SJCRH30 (cell line): ENCODE measurements at regions not wholly inside any gene's neighbourhood (a gene's known extent, or its start where the extent isn't known, plus 50 kb on each side); places are given as distances from the start of the nearest gene placed in this dataset.

Source experiments
- DNase-seq, 2 experiments: peaks; one replicate each; pipeline ENCODE4 v3.0.0-alpha.2; 2015 to 2020
- H3K27ac ChIP-seq: fragments of 250-450 bp; sonication (Bioruptor Pico); 2 replicates; pipeline ENCODE4 v1.5.1; 2020; ENCODE audit warnings: mild to moderate bottlenecking, moderate library complexity
- H3K27me3 ChIP-seq: fragments of 250-450 bp; sonication (Bioruptor Pico); 2 replicates; pipeline ENCODE4 v1.5.1; 2020; ENCODE audit warnings: mild to moderate bottlenecking, moderate library complexity
- H3K36me3 ChIP-seq: fragments of 250-450 bp; sonication (Bioruptor Pico); 2 replicates; pipeline ENCODE4 v1.5.1; 2020; ENCODE audit warnings: mild to moderate bottlenecking, moderate library complexity
- H3K4me1 ChIP-seq: fragments of 250-450 bp; sonication (Bioruptor Pico); 2 replicates; pipeline ENCODE4 v1.5.1; 2020; ENCODE audit warnings: mild to moderate bottlenecking, moderate library complexity
- H3K4me3 ChIP-seq: fragments of 250-450 bp; sonication (Bioruptor Pico); 2 replicates; pipeline ENCODE4 v1.5.1; 2020; ENCODE audit warnings: mild to moderate bottlenecking, moderate library complexity
- H3K9me3 ChIP-seq: fragments of 250-450 bp; sonication (Bioruptor Pico); replicated peaks from 2 replicates; pipeline ENCODE4 v1.5.1; 2020; ENCODE audit warnings: mild to moderate bottlenecking, moderate library complexity

DNA sequence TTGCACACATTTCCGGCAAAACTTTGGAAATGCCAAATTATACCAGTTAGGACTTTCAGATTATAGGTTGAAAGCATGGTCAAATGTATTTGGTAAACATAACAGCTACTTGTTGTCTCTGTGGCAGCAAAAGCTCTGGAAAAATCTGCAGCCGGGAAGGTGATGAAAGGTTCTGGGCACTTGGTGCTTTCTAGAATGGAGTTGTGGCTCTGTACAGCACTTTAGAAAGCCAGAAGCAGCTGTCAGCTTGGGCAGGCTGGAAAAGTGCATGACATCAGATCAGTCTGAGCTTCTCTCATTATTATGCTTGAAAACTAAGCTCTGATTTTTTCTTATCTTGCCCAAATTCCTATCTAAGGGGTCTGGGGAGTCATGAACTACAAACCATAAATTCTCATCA, 118.6 kb upstream of the MAST4 start:
- DNase-seq = no peak
- Histone ChIP-seq H3K4me1 (no peaks in the 10 kb centered on the region), H3K27me3 (no peaks in the 10 kb centered on the region), H3K4me3 (no peak overlapping the region), H3K36me3 (no peaks in the 10 kb centered on the region), H3K9me3 (no peaks in the 10 kb centered on the region), H3K27ac (no peak overlapping the region)

GRCh38 chr5:66494437-66494836, 101.8 kb upstream of the MAST4 start:
- H3K9me3 ChIP-seq = no peaks in the 10 kb centered on the region
- no peaks in the 10 kb centered on the region for H3K27me3 ChIP-seq
- H3K4me3 ChIP-seq = no peak overlapping the region
- no peaks in the 10 kb centered on the region for H3K36me3 ChIP-seq
- H3K27ac ChIP-seq = no peak overlapping the region
- H3K4me1 ChIP-seq = no peaks in the 10 kb centered on the region
- DNase-seq = no peak

DNA sequence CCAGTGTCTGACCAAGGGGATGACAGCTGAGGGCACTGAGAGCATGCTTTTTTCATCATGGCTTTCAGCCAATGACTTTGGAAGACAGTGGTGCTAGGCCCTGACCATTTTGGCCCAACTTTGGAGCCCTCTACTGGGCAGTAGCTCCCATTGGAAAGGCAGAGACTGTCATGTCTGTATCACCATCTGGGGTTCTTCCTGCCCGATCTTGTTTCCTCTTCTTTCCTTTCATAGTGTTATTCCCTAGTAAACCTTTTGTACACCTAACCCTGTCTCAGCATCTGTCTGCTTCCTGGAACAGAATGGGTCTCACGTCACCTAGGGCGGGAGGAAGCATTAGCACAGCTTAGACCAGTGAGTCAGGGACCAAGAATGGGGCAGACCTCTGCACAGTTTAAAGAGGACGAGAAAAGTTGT, 97.4 kb upstream of the MAST4 start:
- no peaks in the 10 kb centered on the region for H3K27me3 ChIP-seq
- no peaks in the 10 kb centered on the region for H3K9me3 ChIP-seq
- H3K4me3 ChIP-seq = no peak overlapping the region
- H3K4me1 ChIP-seq = no peaks in the 10 kb centered on the region
- H3K27ac ChIP-seq = no peak overlapping the region
- peak; percentile 41 to 64 for DNase-seq
- no peaks in the 10 kb centered on the region for H3K36me3 ChIP-seq

- H3K36me3 ChIP-seq = no peaks in the 10 kb centered on the region
- H3K9me3 ChIP-seq = no peaks in the 10 kb centered on the region
- no peaks in the 10 kb centered on the region for H3K27me3 ChIP-seq
- no peaks in the 10 kb centered on the region for H3K4me1 ChIP-seq
- no peak overlapping the region for H3K27ac ChIP-seq
- DNase-seq = no peak
- no peak overlapping the region for H3K4me3 ChIP-seq
Observed at GRCh38 chr5:66503203-66503789, 92.9 kb upstream of the MAST4 start.

DNA sequence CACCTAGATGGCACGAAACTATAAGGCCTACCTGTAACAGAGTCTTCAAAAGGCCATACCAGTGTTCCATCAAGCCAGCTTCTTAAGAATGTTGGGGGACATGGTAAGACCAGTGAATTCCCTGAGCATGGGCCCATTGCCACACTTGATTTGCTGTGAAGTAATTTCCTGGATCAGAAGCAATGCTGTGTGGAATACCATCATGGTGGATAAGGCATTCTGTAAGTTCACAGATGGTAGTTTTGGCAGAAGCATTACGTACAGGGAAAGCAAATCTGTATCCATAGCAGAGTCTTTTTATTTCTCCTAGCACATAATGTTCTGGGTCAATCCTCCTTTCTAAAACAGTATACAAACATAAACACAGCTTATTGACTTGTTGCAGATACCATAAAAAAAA, 89.1 kb upstream of the MAST4 start:
- DNase-seq = no peak
- no peaks in the 10 kb centered on the region for H3K4me1 ChIP-seq
- no peaks in the 10 kb centered on the region for H3K27me3 ChIP-seq
- H3K4me3 ChIP-seq = no peak overlapping the region
- H3K36me3 ChIP-seq = no peaks in the 10 kb centered on the region
- H3K9me3 ChIP-seq = no peaks in the 10 kb centered on the region
- H3K27ac ChIP-seq = no peak overlapping the region

DNA sequence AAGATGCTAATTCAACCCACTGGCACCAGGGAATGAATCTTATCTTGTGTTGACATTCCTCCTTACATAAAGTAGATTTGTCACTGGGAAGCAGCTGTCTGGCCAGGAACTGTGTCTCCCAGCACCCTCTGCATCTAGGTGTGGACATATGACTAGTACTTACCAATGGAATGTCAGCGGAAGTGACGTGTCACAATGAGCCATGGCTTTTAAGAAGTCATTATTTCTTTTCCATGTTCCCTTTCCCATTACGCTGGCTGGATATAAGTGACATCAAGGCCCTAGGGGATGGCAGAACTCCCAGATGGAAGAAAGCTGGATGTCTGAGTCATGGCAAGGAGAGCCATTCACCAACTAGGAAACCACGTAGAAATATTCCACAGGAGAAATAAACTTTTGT, 84.7 kb upstream of the MAST4 start:
- no peak for DNase-seq
- H3K9me3 ChIP-seq = no peaks in the 10 kb centered on the region
- H3K36me3 ChIP-seq = no peaks in the 10 kb centered on the region
- no peak overlapping the region for H3K4me3 ChIP-seq
- H3K27ac ChIP-seq = no peak overlapping the region
- no peaks in the 10 kb centered on the region for H3K4me1 ChIP-seq
- H3K27me3 ChIP-seq = no peaks in the 10 kb centered on the region

DNA sequence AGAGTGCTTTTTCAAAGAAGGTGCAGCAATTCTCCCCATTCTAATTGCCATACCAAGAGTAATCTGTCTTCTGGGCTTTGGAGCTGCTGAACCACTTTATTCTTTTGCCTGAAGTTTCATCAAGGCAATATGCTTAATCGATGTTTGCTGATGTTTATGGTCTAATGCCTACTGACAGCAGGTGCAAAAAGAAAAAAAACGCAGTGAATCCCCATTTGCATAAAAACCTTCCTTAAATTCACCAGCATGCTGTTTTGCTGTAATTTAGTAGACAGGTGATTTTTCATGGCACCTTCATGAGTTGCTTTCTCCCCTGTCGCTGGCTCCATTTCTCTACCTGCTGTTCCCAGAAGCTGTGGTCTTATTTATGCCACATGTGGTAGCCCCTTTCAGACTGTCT, 83.1 kb upstream of the MAST4 start:
- Histone ChIP-seq H3K36me3 (no peaks in the 10 kb centered on the region), H3K4me3 (no peak overlapping the region), H3K27me3 (no peaks in the 10 kb centered on the region), H3K9me3 (no peaks in the 10 kb centered on the region), H3K27ac (no peak overlapping the region), H3K4me1 (no peaks in the 10 kb centered on the region)
- DNase-seq = no peak

DNA sequence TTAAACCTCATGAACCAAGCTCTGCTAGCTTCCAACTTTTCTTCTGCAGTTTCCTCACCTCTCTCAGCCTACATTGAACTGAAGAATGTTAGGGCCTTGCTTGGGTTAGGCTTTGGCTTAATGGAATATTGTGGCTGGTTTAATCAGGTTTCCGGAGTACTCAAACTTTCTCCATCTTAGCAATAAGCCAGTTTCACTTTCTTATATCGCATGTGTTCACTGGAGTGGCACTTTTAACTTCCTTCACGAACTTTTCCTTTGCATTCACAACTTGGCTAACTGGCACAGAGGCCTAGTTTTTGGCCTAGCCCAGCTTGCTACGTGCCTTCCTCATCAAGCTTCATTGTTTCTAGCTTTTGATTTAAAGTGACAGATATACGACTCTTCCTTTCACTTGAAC, 81.0 kb upstream of the MAST4 start:
- H3K27me3 ChIP-seq = no peaks in the 10 kb centered on the region
- H3K4me1 ChIP-seq = no peaks in the 10 kb centered on the region
- DNase-seq = no peak
- H3K27ac ChIP-seq = no peak overlapping the region
- no peak overlapping the region for H3K4me3 ChIP-seq
- no peaks in the 10 kb centered on the region for H3K36me3 ChIP-seq
- H3K9me3 ChIP-seq = no peaks in the 10 kb centered on the region

GRCh38 chr5:66516550-66516949, 79.6 kb upstream of the MAST4 start:
- H3K36me3 ChIP-seq = no peaks in the 10 kb centered on the region
- no peak for DNase-seq
- no peaks in the 10 kb centered on the region for H3K9me3 ChIP-seq
- H3K4me1 ChIP-seq = no peaks in the 10 kb centered on the region
- H3K27me3 ChIP-seq = no peaks in the 10 kb centered on the region
- H3K4me3 ChIP-seq = no peak overlapping the region
- no peak overlapping the region for H3K27ac ChIP-seq

- no peaks in the 10 kb centered on the region for H3K36me3 ChIP-seq
- no peak overlapping the region for H3K27ac ChIP-seq
- H3K4me3 ChIP-seq = no peak overlapping the region
- DNase-seq = no peak
- H3K4me1 ChIP-seq = no peaks in the 10 kb centered on the region
- no peaks in the 10 kb centered on the region for H3K9me3 ChIP-seq
- H3K27me3 ChIP-seq = no peaks in the 10 kb centered on the region
Observed at GRCh38 chr5:66517351-66517750, 78.8 kb upstream of the MAST4 start.

DNA sequence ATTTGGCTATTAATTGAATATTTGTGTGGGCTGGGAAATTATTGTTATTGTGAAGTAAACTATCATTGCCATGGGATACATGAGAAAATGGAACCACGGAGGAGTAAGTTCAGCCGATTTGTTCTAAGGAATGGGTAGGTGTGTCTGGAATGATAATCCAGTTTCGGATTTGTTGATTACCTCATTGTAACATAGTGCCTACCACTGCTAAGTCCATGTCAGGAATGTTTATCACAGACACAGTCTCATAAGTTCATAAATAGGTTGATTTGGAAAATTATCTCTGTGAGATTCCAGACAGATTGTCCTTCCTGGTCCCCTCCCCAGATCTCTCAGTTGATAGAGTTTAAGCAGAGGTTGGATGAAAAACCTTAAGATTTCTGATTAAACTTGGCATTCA, 78.1 kb upstream of the MAST4 start:
- H3K27me3 ChIP-seq = no peaks in the 10 kb centered on the region
- no peak overlapping the region for H3K4me3 ChIP-seq
- no peak for DNase-seq
- no peaks in the 10 kb centered on the region for H3K4me1 ChIP-seq
- H3K36me3 ChIP-seq = no peaks in the 10 kb centered on the region
- no peak overlapping the region for H3K27ac ChIP-seq
- H3K9me3 ChIP-seq = no peaks in the 10 kb centered on the region

- no peaks in the 10 kb centered on the region for H3K36me3 ChIP-seq
- no peak overlapping the region for H3K27ac ChIP-seq
- DNase-seq = no peak
- no peaks in the 10 kb centered on the region for H3K27me3 ChIP-seq
- no peaks in the 10 kb centered on the region for H3K4me1 ChIP-seq
- no peak overlapping the region for H3K4me3 ChIP-seq
- H3K9me3 ChIP-seq = no peaks in the 10 kb centered on the region
Observed at GRCh38 chr5:66518753-66519152, 77.4 kb upstream of the MAST4 start.

- no peaks in the 10 kb centered on the region for H3K36me3 ChIP-seq
- no peak overlapping the region for H3K27ac ChIP-seq
- H3K27me3 ChIP-seq = no peaks in the 10 kb centered on the region
- H3K9me3 ChIP-seq = no peaks in the 10 kb centered on the region
- H3K4me1 ChIP-seq = no peaks in the 10 kb centered on the region
- H3K4me3 ChIP-seq = no peak overlapping the region
- DNase-seq = no peak
Observed at GRCh38 chr5:66519626-66520025, 76.6 kb upstream of the MAST4 start.

DNA sequence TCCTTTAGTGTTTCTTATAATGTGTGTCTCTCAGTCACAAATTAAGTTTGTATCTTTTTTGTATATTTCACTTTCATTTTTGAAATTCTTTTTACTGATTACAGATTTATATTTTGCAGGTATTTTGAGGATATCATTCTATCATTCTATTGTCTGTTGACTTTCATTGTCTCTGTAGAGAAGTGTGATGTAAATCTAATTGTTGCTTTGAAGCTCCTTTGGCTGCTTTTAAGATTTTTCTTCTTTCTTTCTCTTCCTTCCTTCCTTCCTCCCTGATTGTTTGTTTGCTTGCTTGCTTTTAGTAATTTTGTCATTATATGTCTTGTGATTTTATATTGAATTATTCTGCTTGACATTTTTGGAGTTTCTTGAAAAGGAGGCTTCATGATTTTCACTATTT, 75.3 kb upstream of the MAST4 start:
- Histone ChIP-seq H3K27ac (no peak overlapping the region), H3K36me3 (no peaks in the 10 kb centered on the region), H3K27me3 (no peaks in the 10 kb centered on the region), H3K4me1 (no peaks in the 10 kb centered on the region), H3K4me3 (no peak overlapping the region), H3K9me3 (no peaks in the 10 kb centered on the region)
- no peak for DNase-seq

DNA sequence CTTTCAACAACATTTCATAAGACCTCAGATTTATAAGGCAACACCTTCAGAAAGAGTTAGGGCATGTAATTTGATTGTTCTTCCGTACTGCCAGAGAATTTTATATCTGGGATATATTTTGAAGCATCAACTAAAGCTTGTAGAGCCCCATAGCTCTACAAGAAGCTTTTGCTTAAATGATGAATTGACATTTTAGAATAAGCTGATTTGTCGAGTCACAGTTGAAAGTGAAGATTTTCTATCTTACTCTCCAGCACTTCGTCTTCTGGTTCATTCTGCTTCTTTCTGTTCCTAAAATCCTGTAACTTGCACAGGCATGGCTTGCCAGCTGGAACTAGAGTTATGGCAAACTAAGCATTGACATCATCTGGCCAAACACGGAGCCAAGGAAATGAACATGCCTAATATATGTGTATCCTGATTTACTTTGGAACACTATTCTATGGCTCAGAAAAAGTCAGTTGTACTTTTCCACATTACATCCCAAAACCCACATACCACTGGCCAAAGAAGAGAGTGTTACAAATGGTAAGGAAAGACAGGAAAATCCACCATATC, 68.6 kb upstream of the MAST4 start:
- H3K4me3 ChIP-seq = no peak overlapping the region
- DNase-seq = no peak
- H3K9me3 ChIP-seq = no peaks in the 10 kb centered on the region

GRCh38 chr5:66529182-66529581, 67.0 kb upstream of the MAST4 start:
- DNase-seq = no peak
- no peaks in the 10 kb centered on the region for H3K9me3 ChIP-seq
- no peak overlapping the region for H3K27ac ChIP-seq
- no peaks in the 10 kb centered on the region for H3K4me1 ChIP-seq
- no peaks in the 10 kb centered on the region for H3K27me3 ChIP-seq
- H3K4me3 ChIP-seq = no peak overlapping the region
- H3K36me3 ChIP-seq = no peaks in the 10 kb centered on the region

More for the DNA sequence above, 68.6 kb upstream of the MAST4 start:
- no peak overlapping the region for H3K27ac ChIP-seq
- H3K27me3 ChIP-seq = no peaks in the 10 kb centered on the region
- H3K4me1 ChIP-seq = no peaks in the 10 kb centered on the region
- H3K36me3 ChIP-seq = no peaks in the 10 kb centered on the region
